KMS-11 (cell line): ENCODE measurements at regions not wholly inside any gene's neighbourhood (a gene's known extent, or its start where the extent isn't known, plus 50 kb on each side); places are given as distances from the start of the nearest gene placed in this dataset.
"Not testable (repeated sequence)": the region's sequence is repeated elsewhere in the genome, so short reads cannot be mapped to it uniquely, and the experiment has no call there.

ENCODE experiments used
- H2AFZ ChIP-seq: fragments of 200-600 bp; sonication (generic); 2 replicates; pipeline ENCODE4 v1.6.1; 2016; ENCODE audit warnings: antibody characterized with exemption, mixed run types, low read depth
- H3K27ac ChIP-seq: fragments of 200-600 bp; sonication (generic); 2 replicates; pipeline ENCODE4 v1.6.1; 2016; ENCODE audit warnings: mild to moderate bottlenecking, mixed run types
- H3K27me3 ChIP-seq: fragments of 200-600 bp; sonication (generic); 2 replicates; pipeline ENCODE4 v1.6.1; 2017; ENCODE audit warnings: mild to moderate bottlenecking, low read depth, mixed run types, moderate library complexity; ENCODE audit not compliant: insufficient read depth
- H3K36me3 ChIP-seq: fragments of 200-600 bp; sonication (generic); 2 replicates; pipeline ENCODE4 v1.6.1; 2017; ENCODE audit warnings: mild to moderate bottlenecking, mixed run types; ENCODE audit not compliant: insufficient read depth
- H3K4me1 ChIP-seq: fragments of 200-600 bp; sonication (generic); 2 replicates; pipeline ENCODE4 v1.6.1; 2016; ENCODE audit warnings: mild to moderate bottlenecking, low read depth, mixed run types; ENCODE audit not compliant: poor library complexity, severe bottlenecking
- H3K4me2 ChIP-seq: fragments of 200-600 bp; sonication (generic); 2 replicates; pipeline ENCODE4 v1.7.0; 2016; ENCODE audit warnings: mild to moderate bottlenecking, mixed run types
- H3K4me3 ChIP-seq: fragments of 200-600 bp; sonication (generic); IDR thresholded peaks from 2 replicates; pipeline ENCODE4 v1.6.1; 2017; ENCODE audit warnings: low read depth, low read length, mixed read lengths; ENCODE audit not compliant: insufficient read depth
- H3K79me2 ChIP-seq: fragments of 200-600 bp; sonication (generic); 2 replicates; pipeline ENCODE4 v1.6.1; 2016; ENCODE audit warnings: low read depth, mixed run types; ENCODE audit not compliant: insufficient read depth
- H3K9ac ChIP-seq: fragments of 200-600 bp; sonication (generic); 2 replicates; pipeline ENCODE4 v1.6.1; 2016; ENCODE audit warnings: mild to moderate bottlenecking, mixed run types
- H4K20me1 ChIP-seq: fragments of 200-600 bp; sonication (generic); 2 replicates; pipeline ENCODE4 v1.6.1; 2016; ENCODE audit warnings: mild to moderate bottlenecking, mixed run types; ENCODE audit not compliant: insufficient read depth
- CTCF ChIP-seq: fragments of 200-600 bp; sonication (generic); conservative IDR thresholded peaks from 2 replicates; pipeline ENCODE4 v1.6.1; 2017; ENCODE audit warnings: low read depth, mild to moderate bottlenecking, antibody characterized with exemption, low read length, moderate library complexity, mixed read lengths

GRCh38 chrX:98231003-98231402 lies 1347.3 kb downstream of the RPA4 start:
- Histone ChIP-seq H3K4me2 (no peak overlapping the region), H4K20me1 (no peaks in the 10 kb centered on the region), H3K4me3 (no peak overlapping the region), H2AFZ (no peak overlapping the region), H3K4me1 (no peaks in the 10 kb centered on the region), H3K27ac (no peak overlapping the region), H3K36me3 (no peaks in the 10 kb centered on the region), H3K79me2 (no peaks in the 10 kb centered on the region), H3K27me3 (no peaks in the 10 kb centered on the region), H3K9ac (no peak overlapping the region)
- no peak for TF ChIP-seq CTCF

GRCh38 chrX:98240061-98240460 lies 1356.4 kb downstream of the RPA4 start:
- not testable (repeated sequence) for H4K20me1 ChIP-seq, H3K4me3 ChIP-seq, H3K79me2 ChIP-seq, H3K4me2 ChIP-seq, H3K27me3 ChIP-seq, H3K9ac ChIP-seq, H3K4me1 ChIP-seq, H2AFZ ChIP-seq, H3K36me3 ChIP-seq, H3K27ac ChIP-seq

- Histone ChIP-seq H3K27me3 (no peaks in the 10 kb centered on the region), H3K79me2 (no peaks in the 10 kb centered on the region), H4K20me1 (no peaks in the 10 kb centered on the region), H3K9ac (no peak overlapping the region), H3K36me3 (no peaks in the 10 kb centered on the region), H3K4me1 (no peaks in the 10 kb centered on the region), H3K27ac (no peak overlapping the region), H3K4me3 (no peak overlapping the region), H2AFZ (no peak overlapping the region), H3K4me2 (no peak overlapping the region)
- TF ChIP-seq CTCF = no peak
Observed at GRCh38 chrX:98263135-98263534, 1379.4 kb downstream of the RPA4 start.

GRCh38 chrX:98289726-98290125 lies 1406.0 kb downstream of the RPA4 start:
- H3K36me3 ChIP-seq = no peaks in the 10 kb centered on the region
- no peak overlapping the region for H3K27ac ChIP-seq
- no peak overlapping the region for H3K9ac ChIP-seq
- no peak overlapping the region for H3K4me3 ChIP-seq
- H4K20me1 ChIP-seq = no peaks in the 10 kb centered on the region
- no peaks in the 10 kb centered on the region for H3K27me3 ChIP-seq
- no peak overlapping the region for H2AFZ ChIP-seq
- no peak overlapping the region for H3K4me2 ChIP-seq
- H3K79me2 ChIP-seq = no peaks in the 10 kb centered on the region
- no peak for TF ChIP-seq CTCF
- no peaks in the 10 kb centered on the region for H3K4me1 ChIP-seq

GRCh38 chrX:98294310-98294709 lies 1410.6 kb downstream of the RPA4 start:
- Histone ChIP-seq H3K79me2 (no peaks in the 10 kb centered on the region), H4K20me1 (no peaks in the 10 kb centered on the region), H3K4me2 (no peak overlapping the region), H2AFZ (no peak overlapping the region), H3K4me3 (no peak overlapping the region), H3K36me3 (no peaks in the 10 kb centered on the region), H3K27ac (no peak overlapping the region), H3K9ac (no peak overlapping the region), H3K27me3 (no peaks in the 10 kb centered on the region), H3K4me1 (no peaks in the 10 kb centered on the region)
- TF ChIP-seq CTCF = no peak
